Panc1 (cell line): ENCODE measurements at regions not wholly inside any gene's neighbourhood (a gene's known extent, or its start where the extent isn't known, plus 50 kb on each side); places are given as distances from the start of the nearest gene placed in this dataset.

Source experiments
- ATAC-seq: fragments of 200-7000 bp; cut with Tn5 transposase; 2 replicates; pipeline ENCODE4 v1.9.1; 2020; ENCODE audit warnings: mild to moderate bottlenecking, moderate library complexity
- BruUV-seq: library from RNA; stranded (reverse); fragments of 400-500 nt; replicated peaks from 2 replicates; lab custom pipeline; 2021; lab: Mats Ljungman, UMichigan
- CTCF ChIA-PET: fragments of 300-600 bp; sonication (Branson Sonifier 250); formaldehyde crosslinking; loops from one replicate; lab custom pipeline; 2022; ENCODE audit warnings: antibody characterized with exemption; lab: Charles Lee
- POLR2A ChIA-PET: fragments of 300-600 bp; sonication (Branson Sonifier 250); formaldehyde crosslinking; loops from one replicate; lab custom pipeline; 2022; ENCODE audit warnings: antibody characterized with exemption; lab: Charles Lee
- DNase-seq: peaks from one replicate; pipeline ENCODE4 v3.0.0-alpha.2; 2010; ENCODE audit warnings: low read depth, low spot score
- H3K27ac ChIP-seq: 2 replicates; pipeline ENCODE4 v1.5.1; 2011; ENCODE audit warnings: mild to moderate bottlenecking, low read length, inconsistent platforms
- H3K27me3 ChIP-seq: fragments of 200-500 bp; sonication (Bioruptor generic); 2 replicates; pipeline ENCODE4 v1.6.0; 2014; ENCODE audit warnings: low read length, inconsistent platforms; ENCODE audit not compliant: control insufficient read depth, insufficient read depth
- H3K36me3 ChIP-seq: fragments of 200-500 bp; sonication (Bioruptor generic); 2 replicates; pipeline ENCODE4 v1.5.1; 2014; ENCODE audit warnings: inconsistent platforms, mild to moderate bottlenecking, low read length, moderate library complexity; ENCODE audit not compliant: control insufficient read depth, insufficient read depth
- H3K4me1 ChIP-seq: 2 replicates; pipeline ENCODE4 v1.5.1; 2011; ENCODE audit warnings: inconsistent platforms, mild to moderate bottlenecking, low read length, moderate library complexity; ENCODE audit not compliant: control insufficient read depth, insufficient read depth
- H3K4me3 ChIP-seq, 2 experiments: 2 replicates each; pipeline ENCODE4 v1.5.1; 2011 to 2012; ENCODE audit warnings: low read depth in 2 of 2, low read length in 2 of 2, mild to moderate bottlenecking in 2 of 2, inconsistent platforms in 1 of 2, moderate library complexity in 1 of 2
- H3K9me3 ChIP-seq: fragments of 200-500 bp; sonication (Bioruptor generic); 2 replicates; pipeline ENCODE4 v1.5.1; 2014; ENCODE audit warnings: low read depth, mild to moderate bottlenecking, inconsistent platforms, low read length, moderate library complexity; ENCODE audit not compliant: control insufficient read depth, insufficient read depth
- POLR2AphosphoS5 ChIP-seq: IDR thresholded peaks from 2 replicates; pipeline ENCODE4 v1.6.1; 2012; ENCODE audit warnings: mild to moderate bottlenecking, low read depth, low read length, moderate library complexity
- SIN3A ChIP-seq: IDR thresholded peaks from 2 replicates; pipeline ENCODE4 v1.6.1; 2012; ENCODE audit warnings: low read depth, mild to moderate bottlenecking, low read length, moderate library complexity, borderline replicate concordance; ENCODE audit not compliant: insufficient read depth
- TCF7L2 ChIP-seq: IDR thresholded peaks from 2 replicates; pipeline ENCODE4 v1.6.1; 2011; ENCODE audit warnings: mild to moderate bottlenecking, low read depth, low read length, inconsistent platforms
- in situ Hi-C: cut with HindIII; loops from 2 replicates; pipeline ENCODE4 v1.10.0; 2016; ENCODE audit warnings: low sequenced_read_pairs, low pct_unique_long_range_greater_than_20kb
- intact Hi-C: fragments of 100-400 bp; cut with micrococcal nuclease; formaldehyde crosslinking; loops from one replicate; pipeline ENCODE4 v1.10.0; 2022; ENCODE audit not compliant: unreplicated experiment
- TF ChIP-seq, protein P1 (sequence below), 2 experiments: IDR thresholded peaks; 2 replicates each; pipeline ENCODE4 v1.6.1; 2011 to 2012; ENCODE audit warnings: low read depth in 2 of 2, control low read depth in 1 of 2, low read length in 1 of 2, mild to moderate bottlenecking in 1 of 2, moderate library complexity in 1 of 2; ENCODE audit not compliant: insufficient read depth in 1 of 2
- TF ChIP-seq, protein P2 (sequence below): fragments of 450-650 bp; IDR thresholded peaks from 2 replicates; pipeline ENCODE4 v1.5.1; 2017; ENCODE audit warnings: mild to moderate bottlenecking

DNA sequence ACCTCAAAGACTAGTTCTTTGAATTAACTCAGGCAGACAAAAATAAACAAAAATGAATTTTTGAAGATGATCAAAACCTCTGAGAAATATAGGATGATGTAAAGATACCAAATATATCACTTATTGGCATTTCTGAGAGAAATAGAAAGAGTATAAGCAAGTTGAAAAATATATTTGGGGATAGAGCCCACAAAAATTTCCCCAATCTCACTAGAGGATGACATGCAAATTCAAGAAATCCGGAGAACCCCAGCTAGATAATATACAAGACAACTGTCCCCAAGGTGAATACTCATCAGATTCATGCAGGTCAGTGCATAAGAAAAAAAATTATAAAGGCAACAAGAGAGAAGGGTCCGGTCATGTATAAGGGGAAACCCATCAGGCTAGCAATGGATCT, 129.1 kb downstream of the CXXC4 start:
- DNase-seq: no peak
- no peaks in the 10 kb centered on the region for H3K27me3 ChIP-seq
- H3K4me1 ChIP-seq: no peaks in the 10 kb centered on the region
- no TSS peak for BruUV-seq
- TF ChIP-seq, protein P1, sequence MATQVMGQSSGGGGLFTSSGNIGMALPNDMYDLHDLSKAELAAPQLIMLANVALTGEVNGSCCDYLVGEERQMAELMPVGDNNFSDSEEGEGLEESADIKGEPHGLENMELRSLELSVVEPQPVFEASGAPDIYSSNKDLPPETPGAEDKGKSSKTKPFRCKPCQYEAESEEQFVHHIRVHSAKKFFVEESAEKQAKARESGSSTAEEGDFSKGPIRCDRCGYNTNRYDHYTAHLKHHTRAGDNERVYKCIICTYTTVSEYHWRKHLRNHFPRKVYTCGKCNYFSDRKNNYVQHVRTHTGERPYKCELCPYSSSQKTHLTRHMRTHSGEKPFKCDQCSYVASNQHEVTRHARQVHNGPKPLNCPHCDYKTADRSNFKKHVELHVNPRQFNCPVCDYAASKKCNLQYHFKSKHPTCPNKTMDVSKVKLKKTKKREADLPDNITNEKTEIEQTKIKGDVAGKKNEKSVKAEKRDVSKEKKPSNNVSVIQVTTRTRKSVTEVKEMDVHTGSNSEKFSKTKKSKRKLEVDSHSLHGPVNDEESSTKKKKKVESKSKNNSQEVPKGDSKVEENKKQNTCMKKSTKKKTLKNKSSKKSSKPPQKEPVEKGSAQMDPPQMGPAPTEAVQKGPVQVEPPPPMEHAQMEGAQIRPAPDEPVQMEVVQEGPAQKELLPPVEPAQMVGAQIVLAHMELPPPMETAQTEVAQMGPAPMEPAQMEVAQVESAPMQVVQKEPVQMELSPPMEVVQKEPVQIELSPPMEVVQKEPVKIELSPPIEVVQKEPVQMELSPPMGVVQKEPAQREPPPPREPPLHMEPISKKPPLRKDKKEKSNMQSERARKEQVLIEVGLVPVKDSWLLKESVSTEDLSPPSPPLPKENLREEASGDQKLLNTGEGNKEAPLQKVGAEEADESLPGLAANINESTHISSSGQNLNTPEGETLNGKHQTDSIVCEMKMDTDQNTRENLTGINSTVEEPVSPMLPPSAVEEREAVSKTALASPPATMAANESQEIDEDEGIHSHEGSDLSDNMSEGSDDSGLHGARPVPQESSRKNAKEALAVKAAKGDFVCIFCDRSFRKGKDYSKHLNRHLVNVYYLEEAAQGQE (IDR thresholded peaks at IDR 0.05; ENCODE audit: insufficient read depth in 1 of 2, low read depth in 2 of 2, low read length in 1 of 2): no peak
- no peak for TF ChIP-seq TCF7L2
- TF ChIP-seq SIN3A: no peak
- TF ChIP-seq POLR2AphosphoS5: no peak
- TF ChIP-seq, protein P2, sequence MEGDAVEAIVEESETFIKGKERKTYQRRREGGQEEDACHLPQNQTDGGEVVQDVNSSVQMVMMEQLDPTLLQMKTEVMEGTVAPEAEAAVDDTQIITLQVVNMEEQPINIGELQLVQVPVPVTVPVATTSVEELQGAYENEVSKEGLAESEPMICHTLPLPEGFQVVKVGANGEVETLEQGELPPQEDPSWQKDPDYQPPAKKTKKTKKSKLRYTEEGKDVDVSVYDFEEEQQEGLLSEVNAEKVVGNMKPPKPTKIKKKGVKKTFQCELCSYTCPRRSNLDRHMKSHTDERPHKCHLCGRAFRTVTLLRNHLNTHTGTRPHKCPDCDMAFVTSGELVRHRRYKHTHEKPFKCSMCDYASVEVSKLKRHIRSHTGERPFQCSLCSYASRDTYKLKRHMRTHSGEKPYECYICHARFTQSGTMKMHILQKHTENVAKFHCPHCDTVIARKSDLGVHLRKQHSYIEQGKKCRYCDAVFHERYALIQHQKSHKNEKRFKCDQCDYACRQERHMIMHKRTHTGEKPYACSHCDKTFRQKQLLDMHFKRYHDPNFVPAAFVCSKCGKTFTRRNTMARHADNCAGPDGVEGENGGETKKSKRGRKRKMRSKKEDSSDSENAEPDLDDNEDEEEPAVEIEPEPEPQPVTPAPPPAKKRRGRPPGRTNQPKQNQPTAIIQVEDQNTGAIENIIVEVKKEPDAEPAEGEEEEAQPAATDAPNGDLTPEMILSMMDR: no peak
- POLR2A ChIA-PET: no interaction called here
- no peaks in the 10 kb centered on the region for H3K36me3 ChIP-seq
- H3K9me3 ChIP-seq: no peaks in the 10 kb centered on the region
- H3K4me3 ChIP-seq: no peak overlapping the region
- CTCF ChIA-PET: no interaction called here
- no peak overlapping the region for H3K27ac ChIP-seq
- intact Hi-C loops (no loop called here), in situ Hi-C loops (no loop called here)
- ATAC-seq: no peak

DNA sequence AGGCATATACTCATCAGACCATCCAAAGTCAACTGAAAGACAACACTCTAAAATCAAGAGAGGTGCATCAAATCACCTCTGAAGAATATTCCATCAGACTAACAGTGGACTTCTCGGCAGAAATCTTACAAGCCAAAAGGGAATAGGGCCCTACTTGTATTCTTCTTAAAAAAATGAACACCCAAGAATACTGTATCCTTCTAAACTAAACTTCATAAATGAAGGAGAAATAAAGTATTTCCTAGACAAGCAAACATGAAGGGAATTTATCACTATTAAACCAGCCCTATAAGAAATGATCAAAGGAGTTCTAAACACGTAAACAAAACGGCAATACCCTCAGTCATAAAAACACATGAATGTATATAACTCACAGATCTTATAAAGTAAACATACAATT, 141.2 kb downstream of the CXXC4 start:
- TF ChIP-seq, protein P1 (IDR thresholded peaks at IDR 0.05; ENCODE audit: insufficient read depth in 1 of 2, low read depth in 2 of 2, low read length in 1 of 2): no peak
- TF ChIP-seq TCF7L2 (no peak), SIN3A (no peak)
- TF ChIP-seq, protein P2: no peak
- ATAC-seq (no peak), DNase-seq (no peak)
- intact Hi-C loops: no loop called here
- no TSS peak for BruUV-seq
- ChIA-PET POLR2A (no interaction called here), CTCF (no interaction called here)
- Histone ChIP-seq H3K9me3 (no peaks in the 10 kb centered on the region), H3K27ac (no peak overlapping the region), H3K4me3 (no peak overlapping the region), H3K36me3 (no peaks in the 10 kb centered on the region), H3K27me3 (no peaks in the 10 kb centered on the region), H3K4me1 (no peaks in the 10 kb centered on the region)
- in situ Hi-C loops: no loop called here
